Upper lobe of left lung (tissue), 4 donors: ENCODE measurements at regions not wholly inside any gene's neighbourhood (a gene's known extent, or its start where the extent isn't known, plus 50 kb on each side); places are given as distances from the start of the nearest gene placed in this dataset.

Source experiments
- POLR2A ChIP-seq, 4 donors: fragments of 450-650 bp; IDR thresholded peaks; one replicate each; pipeline ENCODE4 v1.5.1; 2016 to 2017; ENCODE audit warnings: antibody characterized with exemption in 4 of 4, mild to moderate bottlenecking in 2 of 4
- TF ChIP-seq, protein P1 (sequence below), 6 experiments: fragments of 450-650 bp in 4 of 6; fragments of 200-600 bp in 2 of 6; sonication (generic) in 2 of 6; IDR thresholded peaks; one replicate each; pipeline ENCODE4 v1.5.1; 2016 to 2019; ENCODE audit warnings: antibody characterized with exemption in 6 of 6

DNA sequence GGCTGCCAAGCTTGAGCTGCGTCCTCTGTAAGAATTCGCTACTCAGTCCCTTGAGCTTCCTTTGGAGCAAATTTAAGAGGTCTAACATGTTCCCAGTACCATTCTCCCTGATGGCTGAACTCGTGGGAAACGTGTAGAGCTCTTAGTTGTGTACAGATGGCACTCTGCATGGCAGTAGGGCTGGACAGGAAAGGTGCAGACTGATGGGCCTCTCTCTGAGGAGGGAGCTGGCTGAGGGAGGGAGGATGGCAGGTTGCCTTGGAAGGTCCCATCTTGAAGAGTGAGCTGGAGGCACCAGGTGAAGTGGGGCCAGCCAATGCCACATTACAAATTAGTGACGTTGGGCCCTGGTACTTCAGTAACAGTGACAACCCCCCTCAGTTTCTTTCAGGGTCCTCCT, 495.3 kb downstream of the CCDC171 start:
- TF ChIP-seq, protein P1, sequence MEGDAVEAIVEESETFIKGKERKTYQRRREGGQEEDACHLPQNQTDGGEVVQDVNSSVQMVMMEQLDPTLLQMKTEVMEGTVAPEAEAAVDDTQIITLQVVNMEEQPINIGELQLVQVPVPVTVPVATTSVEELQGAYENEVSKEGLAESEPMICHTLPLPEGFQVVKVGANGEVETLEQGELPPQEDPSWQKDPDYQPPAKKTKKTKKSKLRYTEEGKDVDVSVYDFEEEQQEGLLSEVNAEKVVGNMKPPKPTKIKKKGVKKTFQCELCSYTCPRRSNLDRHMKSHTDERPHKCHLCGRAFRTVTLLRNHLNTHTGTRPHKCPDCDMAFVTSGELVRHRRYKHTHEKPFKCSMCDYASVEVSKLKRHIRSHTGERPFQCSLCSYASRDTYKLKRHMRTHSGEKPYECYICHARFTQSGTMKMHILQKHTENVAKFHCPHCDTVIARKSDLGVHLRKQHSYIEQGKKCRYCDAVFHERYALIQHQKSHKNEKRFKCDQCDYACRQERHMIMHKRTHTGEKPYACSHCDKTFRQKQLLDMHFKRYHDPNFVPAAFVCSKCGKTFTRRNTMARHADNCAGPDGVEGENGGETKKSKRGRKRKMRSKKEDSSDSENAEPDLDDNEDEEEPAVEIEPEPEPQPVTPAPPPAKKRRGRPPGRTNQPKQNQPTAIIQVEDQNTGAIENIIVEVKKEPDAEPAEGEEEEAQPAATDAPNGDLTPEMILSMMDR (IDR thresholded peaks at IDR 0.05): no peak
- TF ChIP-seq POLR2A (IDR thresholded peaks at IDR 0.05): no peak
